Thyroid gland (tissue), 4 donors: ENCODE measurements at regions not wholly inside any gene's neighbourhood (a gene's known extent, or its start where the extent isn't known, plus 50 kb on each side); places are given as distances from the start of the nearest gene placed in this dataset.

ENCODE experiments used
- POLR2A ChIP-seq, 2 donors: fragments of 450-650 bp; IDR thresholded peaks; one replicate each; pipeline ENCODE4 v1.6.1; 2017; ENCODE audit warnings: antibody characterized with exemption in 2 of 2, mild to moderate bottlenecking in 2 of 2, moderate library complexity in 1 of 2
- TF ChIP-seq, protein P1 (sequence below), 6 experiments: fragments of 200-600 bp in 3 of 6; fragments of 450-650 bp in 3 of 6; sonication (generic) in 3 of 6; IDR thresholded peaks; one replicate each; pipeline ENCODE4 v1.5.1; 2016 to 2019; ENCODE audit warnings: antibody characterized with exemption in 6 of 6, mild to moderate bottlenecking in 2 of 6, inconsistent platforms in 1 of 6, moderate library complexity in 1 of 6

- TF ChIP-seq, protein P1, sequence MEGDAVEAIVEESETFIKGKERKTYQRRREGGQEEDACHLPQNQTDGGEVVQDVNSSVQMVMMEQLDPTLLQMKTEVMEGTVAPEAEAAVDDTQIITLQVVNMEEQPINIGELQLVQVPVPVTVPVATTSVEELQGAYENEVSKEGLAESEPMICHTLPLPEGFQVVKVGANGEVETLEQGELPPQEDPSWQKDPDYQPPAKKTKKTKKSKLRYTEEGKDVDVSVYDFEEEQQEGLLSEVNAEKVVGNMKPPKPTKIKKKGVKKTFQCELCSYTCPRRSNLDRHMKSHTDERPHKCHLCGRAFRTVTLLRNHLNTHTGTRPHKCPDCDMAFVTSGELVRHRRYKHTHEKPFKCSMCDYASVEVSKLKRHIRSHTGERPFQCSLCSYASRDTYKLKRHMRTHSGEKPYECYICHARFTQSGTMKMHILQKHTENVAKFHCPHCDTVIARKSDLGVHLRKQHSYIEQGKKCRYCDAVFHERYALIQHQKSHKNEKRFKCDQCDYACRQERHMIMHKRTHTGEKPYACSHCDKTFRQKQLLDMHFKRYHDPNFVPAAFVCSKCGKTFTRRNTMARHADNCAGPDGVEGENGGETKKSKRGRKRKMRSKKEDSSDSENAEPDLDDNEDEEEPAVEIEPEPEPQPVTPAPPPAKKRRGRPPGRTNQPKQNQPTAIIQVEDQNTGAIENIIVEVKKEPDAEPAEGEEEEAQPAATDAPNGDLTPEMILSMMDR (IDR thresholded peaks at IDR 0.05), result no peak
- no peak for TF ChIP-seq POLR2A (IDR thresholded peaks at IDR 0.05)
Measured at GRCh38 chr9:74056023-74056422, 441.1 kb upstream of the RORB start.
